ENCODE measurements at regions not wholly inside any gene's neighbourhood (a gene's known extent, or its start where the extent isn't known, plus 50 kb on each side); places are given as distances from the start of the nearest gene placed in this dataset.

DNA sequence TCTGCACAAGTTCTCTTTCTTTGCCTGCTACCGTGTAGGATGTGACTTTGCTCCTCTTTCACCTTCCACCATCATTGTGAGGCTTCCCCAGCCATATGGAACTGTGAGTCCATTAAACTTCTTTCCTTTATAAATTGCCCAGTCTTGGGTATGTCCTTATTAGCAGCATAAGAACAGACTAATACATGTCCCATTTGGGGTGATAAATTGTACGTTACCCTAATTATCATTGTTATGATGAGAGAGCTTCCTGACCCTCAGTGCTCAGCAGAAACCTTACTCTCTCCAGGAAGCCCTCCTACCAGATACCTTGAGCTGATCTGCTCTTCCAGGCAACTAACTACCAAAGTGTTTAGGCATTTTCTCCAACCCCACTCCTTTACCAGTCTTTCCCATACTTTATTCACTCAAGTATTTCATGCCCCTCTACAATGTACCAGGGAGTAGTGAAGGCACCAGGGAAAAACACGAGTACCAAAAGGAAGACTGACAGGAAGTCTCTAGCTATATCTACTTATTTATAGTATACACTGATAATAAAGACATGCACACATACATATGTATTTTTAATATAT is 196.2 kb downstream of the MYCN start:
- no peak for DNase-seq (ENCODE audit: low read depth in 2 of 2)

DNA sequence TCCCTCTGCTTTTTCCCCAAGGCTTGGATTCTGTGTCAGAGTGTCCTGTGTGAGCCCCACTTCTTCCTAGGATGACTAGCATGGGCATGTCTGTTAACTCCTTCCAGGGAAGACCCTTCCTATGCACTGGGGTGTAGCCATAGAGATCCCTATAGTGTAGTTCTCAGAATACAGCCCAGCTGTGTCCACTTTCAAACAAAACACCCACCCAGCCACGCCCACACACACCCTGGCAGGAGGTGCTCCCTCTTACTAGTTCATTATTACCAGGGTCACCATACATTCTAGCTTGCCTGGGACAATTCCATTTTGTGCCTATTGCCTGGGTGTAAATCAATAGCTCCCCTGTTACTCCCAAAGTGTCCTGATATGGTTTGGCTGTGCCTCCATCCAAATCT is 195.6 kb downstream of the MYCN start:
- DNase-seq (ENCODE audit: low read depth in 2 of 2) = no peak

DNA sequence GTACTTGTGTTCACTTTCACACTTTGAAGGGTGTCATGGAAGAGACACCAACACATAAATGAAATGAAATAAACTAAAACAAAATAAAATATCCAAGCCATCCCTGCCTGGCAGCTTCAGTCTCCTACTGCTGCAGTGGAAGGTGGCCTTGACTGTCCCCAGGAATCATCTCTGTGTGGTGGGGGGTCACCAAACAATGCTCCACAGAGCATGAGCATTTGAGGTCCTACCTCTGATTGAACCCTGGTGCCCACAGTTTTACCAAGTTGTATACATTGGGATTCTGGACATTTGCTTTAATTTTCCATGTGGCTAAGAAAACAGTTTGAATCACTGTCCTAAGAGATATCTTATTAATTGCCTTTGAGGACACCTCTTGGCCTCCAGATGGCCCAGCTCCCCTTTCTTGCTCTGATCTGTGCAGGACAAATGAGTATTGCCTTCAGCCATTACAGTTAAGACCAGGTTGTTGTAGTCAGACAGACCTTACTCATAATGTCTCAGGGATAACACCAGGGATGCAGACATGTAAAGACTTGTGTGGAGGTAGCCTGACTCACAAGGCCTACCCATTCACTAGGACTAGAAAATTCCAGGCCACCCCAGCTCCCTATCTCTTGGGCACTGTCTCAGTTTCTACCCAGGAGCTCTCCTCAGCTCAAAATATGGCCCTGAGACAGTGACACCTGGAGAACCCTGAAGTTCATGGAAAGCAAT is 195.0 kb downstream of the MYCN start:
- no peak for DNase-seq (ENCODE audit: low read depth in 2 of 2)

DNA sequence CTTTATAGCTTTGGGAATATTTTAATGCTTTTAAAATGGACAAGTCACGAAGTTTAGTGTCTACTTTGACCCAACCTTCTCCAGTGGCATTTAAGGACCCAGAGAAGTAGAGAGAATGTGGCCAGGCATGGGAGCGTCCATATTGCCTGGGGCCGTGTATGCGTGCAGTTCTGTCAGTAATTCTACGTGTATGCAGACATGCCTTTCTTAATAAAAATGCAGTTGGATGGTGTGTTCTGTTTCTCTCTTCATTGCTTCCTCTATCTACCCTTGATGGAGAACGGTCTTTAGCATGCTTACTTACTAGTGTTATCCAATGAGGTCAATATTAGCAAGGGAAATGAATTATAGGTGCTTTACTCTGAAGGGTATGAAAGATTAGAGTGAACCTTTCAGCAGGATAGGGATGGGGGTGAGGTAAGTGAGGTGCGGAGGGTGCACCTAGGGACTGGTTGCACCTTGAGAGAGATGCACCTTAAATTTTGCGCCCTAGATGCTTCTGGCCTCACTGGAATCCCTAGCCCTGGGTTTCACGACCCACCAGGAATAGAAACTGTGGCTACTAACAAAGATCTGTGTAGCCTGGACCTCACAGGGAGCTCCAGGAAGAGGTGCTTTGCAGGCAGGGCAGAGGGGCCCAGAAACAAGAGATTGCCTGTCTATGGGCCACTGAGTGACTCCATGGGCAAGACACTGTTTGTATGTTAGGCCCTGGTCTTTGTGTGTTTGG is 194.3 kb downstream of the MYCN start:
- no peak for DNase-seq (ENCODE audit: low read depth in 2 of 2)

GRCh38 chr2:16130906-16131400 is 190.6 kb downstream of the MYCN start:
- DNase-seq (ENCODE audit: low read depth in 2 of 2) = no peak

GRCh38 chr2:16130541-16130880 is 190.2 kb downstream of the MYCN start:
- no peak for DNase-seq (ENCODE audit: low read depth in 2 of 2)

DNA sequence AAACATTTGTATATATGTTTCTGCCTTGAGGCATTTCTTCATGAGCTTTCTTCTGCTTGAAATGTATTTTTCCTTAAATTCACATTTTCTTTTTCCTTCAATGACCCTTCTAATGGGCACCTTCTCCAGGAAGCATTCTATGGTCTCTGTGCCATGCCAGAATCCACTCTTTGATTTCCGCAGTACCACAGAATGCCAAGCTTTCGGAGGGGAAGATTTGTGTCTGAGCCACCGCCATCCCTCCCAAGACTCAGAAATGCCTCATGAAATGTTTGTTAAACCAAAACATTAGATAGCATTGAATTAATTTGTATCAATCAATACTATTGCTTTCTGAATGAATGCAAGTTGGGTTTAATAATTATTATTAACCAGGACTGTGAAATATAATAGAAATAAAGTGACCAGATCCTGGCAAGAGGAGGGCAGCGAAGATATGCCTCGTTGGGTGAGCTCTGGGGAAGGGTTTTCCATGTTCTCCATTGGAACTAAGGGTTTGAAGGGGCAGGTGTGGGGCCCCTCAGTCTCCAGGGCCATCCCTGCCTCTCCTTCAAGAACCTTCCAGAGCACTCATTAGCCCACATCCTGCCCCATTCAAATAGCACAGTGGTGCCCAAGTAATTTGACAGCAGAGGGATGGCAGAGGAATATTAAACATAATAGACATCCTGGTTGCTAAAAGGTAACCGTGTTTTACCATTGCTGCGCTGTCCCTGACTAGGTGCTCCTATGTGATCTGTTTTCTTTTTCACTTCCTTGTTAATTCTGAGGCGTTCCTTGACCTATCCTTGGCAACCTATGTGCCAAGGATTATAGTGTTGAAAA is 189.6 kb downstream of the MYCN start:
- no peak for DNase-seq (ENCODE audit: low read depth in 2 of 2)

DNA sequence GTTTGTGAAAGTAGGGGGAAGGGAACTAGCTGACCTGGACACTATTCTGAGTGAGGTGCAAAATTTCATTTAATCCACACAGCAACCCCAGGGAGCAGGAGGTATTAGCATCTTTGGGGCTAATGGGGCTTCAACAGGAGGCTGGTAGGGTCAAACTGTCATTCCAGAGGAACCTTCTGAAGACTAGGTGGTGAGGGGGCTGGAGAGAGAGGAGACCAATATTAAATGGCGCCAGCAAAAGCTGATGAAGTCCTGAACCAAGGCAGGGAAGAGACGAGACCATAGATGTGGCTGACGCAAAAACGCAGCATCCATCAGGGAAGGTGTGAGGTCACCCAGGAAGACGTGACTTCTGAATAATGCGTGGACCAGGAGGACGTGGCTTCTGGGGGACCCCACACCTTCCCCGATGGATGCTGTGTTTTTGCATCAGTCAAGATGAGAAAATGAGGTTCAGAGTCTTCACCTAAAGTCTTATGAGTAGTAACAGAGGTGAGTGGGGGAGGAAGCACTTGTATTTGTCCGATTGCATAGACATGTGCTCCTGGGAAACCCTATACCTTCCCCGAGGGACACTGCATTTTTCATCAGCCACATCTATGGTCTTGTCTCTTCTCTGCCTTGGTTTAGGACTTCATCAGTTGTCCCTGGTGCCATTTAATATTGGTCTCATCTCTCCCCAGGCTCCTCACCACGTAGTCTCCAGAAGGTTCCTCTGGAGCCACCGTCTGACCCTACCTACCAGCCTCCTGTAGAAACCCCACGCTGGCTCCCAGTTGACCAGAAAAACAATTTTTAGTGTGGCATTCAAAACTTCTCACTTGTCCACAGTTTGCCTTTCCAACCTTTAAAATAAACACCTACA is 188.6 kb downstream of the MYCN start:
- DNase-seq (ENCODE audit: low read depth in 2 of 2) = no peak

- DNase-seq (ENCODE audit: low read depth in 2 of 2) = no peak
These were observed 187.6 kb downstream of the MYCN start for GRCh38 chr2:16127958-16128357.

DNA sequence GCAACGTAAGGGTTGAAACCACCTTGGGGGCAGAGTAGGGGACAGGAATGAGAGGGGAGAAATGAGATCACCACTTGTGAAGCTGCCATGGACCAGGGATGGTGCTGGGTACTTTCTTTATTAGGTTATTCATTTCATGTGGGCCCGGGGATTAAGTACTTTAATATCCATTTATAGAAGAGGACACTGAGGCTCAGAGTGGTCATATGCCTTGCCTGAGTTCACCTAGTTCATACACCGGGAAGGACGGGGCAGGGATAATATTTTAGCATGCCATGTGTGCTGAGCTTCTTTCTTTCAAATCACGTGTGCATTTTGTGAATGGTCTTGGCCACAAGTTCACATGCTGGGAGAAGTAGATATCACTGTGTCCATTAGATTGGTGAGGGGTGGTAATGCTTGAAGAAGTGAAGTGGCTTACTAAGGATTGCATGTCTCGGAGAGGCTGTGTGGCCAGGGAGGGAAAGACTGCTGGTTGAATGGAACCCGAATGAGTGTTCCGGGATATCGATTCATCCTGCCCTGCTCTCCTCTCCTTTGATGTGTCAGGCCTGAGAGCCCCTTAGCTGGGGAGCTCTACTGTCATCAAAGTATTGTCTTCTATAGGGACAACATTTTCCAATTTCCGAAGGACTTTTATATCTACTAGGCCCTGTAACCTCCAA is 187.1 kb downstream of the MYCN start:
- DNase-seq (ENCODE audit: low read depth in 2 of 2) = no peak

DNA sequence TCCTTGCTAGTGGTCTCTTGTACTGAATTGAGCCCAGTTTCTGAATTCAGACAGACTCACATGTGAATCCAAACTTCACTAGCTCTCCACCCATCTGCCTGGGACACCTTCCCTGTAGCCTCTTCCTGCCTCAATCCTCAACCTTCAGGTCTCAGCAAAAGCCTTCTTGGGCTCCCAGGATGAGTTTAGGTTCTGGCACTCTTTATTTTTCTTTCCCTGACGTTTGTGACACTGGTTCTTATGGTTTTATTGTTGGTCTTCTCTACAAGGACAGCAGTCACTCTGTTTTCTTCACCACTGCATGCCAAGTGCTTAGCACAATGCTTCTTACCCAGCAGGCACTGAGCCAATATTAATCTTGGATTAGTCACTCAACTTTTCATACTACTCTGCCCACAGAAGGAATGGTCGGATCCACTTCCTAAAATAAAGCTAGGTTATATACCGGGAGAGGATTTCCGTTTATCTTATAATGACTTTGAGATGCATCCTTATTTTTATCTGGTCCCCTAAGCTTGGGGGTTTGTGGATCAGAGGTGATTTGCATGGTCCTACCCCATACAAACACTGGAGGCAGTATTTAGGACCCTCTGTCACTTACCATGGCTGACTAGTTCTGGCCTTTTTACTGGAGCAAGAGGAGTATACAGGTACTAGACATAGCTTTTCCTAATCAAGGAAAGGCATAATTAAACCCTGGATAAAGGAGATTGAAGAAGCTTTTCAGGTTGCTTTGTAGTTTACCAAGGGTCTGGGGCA is 186.3 kb downstream of the MYCN start:
- DNase-seq (ENCODE audit: low read depth in 2 of 2) = no peak

DNA sequence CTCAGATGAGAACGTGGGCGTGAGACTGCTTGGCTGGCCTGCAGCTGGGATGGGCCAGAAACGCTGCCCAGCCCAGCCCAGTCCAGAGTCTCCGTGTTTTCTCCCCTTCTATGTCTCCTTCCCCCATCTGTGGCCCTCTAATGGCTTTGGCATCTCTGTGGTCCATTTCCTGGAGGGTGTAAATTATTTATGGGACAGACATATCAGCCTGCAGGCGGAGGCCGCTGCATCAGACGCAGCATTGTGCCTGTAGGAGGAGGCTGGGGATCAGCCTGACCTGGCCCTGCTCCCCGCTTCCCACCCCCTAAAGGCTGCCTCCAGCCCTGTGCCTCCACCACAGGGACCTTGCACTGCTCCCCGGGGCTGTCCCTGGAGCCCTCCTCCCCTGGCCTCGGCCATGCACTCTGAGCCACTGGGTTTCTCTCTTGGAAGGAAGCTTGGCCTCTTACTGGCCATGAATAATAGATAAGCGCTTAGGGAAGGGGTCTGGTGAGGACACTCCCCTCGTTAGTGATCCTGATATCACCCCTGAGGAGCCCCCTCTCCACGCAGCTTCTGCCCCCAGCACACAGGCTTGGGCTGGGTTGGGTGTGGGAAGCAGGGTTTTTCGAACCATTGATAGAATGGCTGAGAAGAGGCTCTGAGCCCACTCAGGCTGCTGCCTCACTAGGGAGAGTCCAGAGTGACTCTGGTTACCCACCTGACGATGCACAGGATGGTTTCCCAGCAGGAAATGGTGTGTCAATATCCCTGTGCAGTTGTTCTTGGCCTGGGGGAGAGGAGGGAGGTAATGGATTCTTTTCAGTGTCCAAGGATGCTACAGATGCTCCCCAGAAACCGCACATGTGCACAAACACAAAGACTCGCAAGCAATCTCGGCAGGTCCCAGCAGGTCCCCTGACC is 185.5 kb downstream of the MYCN start:
- DNase-seq (ENCODE audit: low read depth in 2 of 2) = no peak

- no peak for DNase-seq (ENCODE audit: low read depth in 2 of 2)
These were observed 184.7 kb downstream of the MYCN start for GRCh38 chr2:16124881-16125613.

DNA sequence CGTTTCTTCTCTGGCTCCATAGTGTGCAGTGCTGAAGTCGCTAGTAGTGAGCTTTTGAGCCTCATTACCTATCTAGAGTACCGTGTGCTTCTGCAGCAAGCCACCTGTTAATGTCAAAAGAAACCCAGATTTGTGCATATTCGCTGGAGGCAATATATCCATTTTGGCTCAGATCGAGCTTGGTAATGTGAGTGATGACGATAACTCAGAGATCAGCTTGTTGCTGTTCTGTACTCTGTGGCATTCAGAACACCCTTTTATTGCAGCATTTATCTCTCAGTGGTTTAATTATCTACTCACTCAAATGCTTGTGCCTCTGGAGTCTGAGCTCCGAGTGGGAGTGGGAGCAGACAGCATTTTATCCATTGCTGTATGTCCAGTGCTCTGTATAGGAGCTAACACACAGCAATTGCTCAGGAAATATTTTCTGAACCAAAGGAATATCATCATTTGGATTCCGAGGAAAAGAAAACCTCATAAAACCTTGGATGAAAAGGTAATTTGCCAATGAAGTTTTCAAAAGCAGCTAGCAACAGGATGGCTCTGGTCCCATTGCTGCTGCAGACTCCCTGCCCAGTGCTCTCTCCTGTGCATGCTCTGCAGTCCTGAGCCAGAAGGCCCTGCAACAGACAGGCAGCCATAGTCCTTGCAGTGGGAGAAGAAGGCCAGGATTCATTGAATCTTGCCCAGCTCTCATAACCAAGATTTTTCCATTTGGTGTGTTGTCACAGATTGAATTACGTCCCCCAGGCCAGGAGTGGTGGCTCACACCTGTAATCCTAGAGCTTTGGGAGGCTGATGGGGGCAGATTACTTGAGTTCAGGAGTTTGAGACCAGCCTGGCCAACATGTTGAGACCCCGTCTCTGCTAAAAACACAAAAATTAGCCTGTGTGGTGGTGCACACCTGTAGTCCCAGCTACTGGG is 183.8 kb downstream of the MYCN start:
- no peak for DNase-seq (ENCODE audit: low read depth in 2 of 2)

DNA sequence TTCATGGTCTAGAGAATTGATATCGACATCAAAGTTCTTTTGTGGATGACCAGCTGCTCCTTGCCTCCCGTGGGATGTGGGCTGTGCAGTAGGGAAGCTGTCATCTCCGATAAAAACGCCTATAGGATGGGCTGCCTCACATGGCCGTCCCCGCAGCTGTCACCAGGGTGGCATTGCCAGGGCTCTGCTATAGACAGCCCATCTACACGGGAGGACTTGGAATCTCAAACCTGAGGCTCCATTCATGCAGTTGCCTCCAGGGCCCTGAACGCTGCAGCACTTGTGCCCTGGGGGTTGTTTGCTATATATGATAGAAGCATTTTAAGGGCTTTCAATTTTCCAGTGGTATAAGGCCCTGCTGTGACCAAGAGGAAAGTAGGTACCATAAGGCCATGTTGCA is 183.1 kb downstream of the MYCN start:
- no peak for DNase-seq (ENCODE audit: low read depth in 2 of 2)

- DNase-seq (ENCODE audit: low read depth in 2 of 2) = no peak
These were observed 182.2 kb downstream of the MYCN start for GRCh38 chr2:16122556-16122955.

GRCh38 chr2:16121986-16122390 is 181.6 kb downstream of the MYCN start:
- DNase-seq (ENCODE audit: low read depth in 2 of 2) = no peak
